SU-DHL-6 (cell line): ENCODE measurements at regions not wholly inside any gene's neighbourhood (a gene's known extent, or its start where the extent isn't known, plus 50 kb on each side); places are given as distances from the start of the nearest gene placed in this dataset.

ENCODE experiments used
- EZH2phosphoT487 ChIP-seq: fragments of 200-600 bp; sonication (generic), shearing (Covaris generic); conservative IDR thresholded peaks from 2 replicates; pipeline ENCODE4 v1.6.1; 2018; ENCODE audit warnings: mild to moderate bottlenecking, antibody characterized with exemption, low read length, moderate library complexity, mixed read lengths
- TF ChIP-seq, protein P1 (sequence below): fragments of 200-600 bp; sonication (generic); IDR thresholded peaks from one replicate; pipeline ENCODE4 v1.5.1; 2017; ENCODE audit warnings: antibody characterized with exemption, mild to moderate bottlenecking, low read length, moderate library complexity; ENCODE audit not compliant: insufficient read depth, poor library complexity, severe bottlenecking

- TF ChIP-seq, protein P1, sequence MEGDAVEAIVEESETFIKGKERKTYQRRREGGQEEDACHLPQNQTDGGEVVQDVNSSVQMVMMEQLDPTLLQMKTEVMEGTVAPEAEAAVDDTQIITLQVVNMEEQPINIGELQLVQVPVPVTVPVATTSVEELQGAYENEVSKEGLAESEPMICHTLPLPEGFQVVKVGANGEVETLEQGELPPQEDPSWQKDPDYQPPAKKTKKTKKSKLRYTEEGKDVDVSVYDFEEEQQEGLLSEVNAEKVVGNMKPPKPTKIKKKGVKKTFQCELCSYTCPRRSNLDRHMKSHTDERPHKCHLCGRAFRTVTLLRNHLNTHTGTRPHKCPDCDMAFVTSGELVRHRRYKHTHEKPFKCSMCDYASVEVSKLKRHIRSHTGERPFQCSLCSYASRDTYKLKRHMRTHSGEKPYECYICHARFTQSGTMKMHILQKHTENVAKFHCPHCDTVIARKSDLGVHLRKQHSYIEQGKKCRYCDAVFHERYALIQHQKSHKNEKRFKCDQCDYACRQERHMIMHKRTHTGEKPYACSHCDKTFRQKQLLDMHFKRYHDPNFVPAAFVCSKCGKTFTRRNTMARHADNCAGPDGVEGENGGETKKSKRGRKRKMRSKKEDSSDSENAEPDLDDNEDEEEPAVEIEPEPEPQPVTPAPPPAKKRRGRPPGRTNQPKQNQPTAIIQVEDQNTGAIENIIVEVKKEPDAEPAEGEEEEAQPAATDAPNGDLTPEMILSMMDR: no peak
- TF ChIP-seq EZH2phosphoT487: no peak
These were observed 391.3 kb upstream of the CDH5 start for GRCh38 chr16:65975049-65975708.
